ENCODE measurements at regions not wholly inside any gene's neighbourhood (a gene's known extent, or its start where the extent isn't known, plus 50 kb on each side); places are given as distances from the start of the nearest gene placed in this dataset.
"Not testable (repeated sequence)": the region's sequence is repeated elsewhere in the genome, so short reads cannot be mapped to it uniquely, and the experiment has no call there.

DNA sequence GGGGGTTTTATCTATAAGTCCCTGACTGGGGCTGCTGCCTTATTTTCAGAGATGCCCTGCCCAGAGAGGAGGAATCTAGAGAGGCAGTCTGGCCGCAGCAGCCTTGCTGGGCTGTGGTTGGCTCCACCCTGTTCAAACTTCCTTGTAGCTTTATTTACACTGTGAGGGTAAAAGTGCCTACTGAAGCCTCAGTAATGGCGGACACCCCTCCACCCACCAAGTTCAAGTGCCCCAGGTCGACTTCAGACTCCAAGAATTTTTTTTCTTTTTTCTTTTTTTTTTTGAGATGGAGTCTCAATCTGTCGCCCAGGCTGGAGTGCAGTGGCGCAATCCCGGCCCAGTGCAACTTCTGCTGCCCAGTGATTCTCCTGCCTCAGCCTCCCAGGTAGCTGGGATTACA is 137.3 kb upstream of the MTPN start:
- H2BK120ac ChIP-seq (ENCODE audit: low read depth, low read length); H3K4me1 ChIP-seq (ENCODE audit: control insufficient read depth, insufficient read depth, low read length); H3K9me3 ChIP-seq (ENCODE audit: control insufficient read depth, insufficient read depth, low read length); H3K4ac ChIP-seq (ENCODE audit: low read depth, low read length); H3K56ac ChIP-seq (ENCODE audit: extremely low read depth, insufficient read depth, low read length); H2BK5ac ChIP-seq (ENCODE audit: low read depth, low read length, poor library complexity, severe bottlenecking); H3K4me3 ChIP-seq (ENCODE audit: insufficient read depth, low read depth, low read length); ATAC-seq (ENCODE audit: low read depth); H3K9ac ChIP-seq (ENCODE audit: low read depth, low read length); H3K79me1 ChIP-seq (ENCODE audit: low read depth in 1 of 2, low read length in 2 of 2); H2BK20ac ChIP-seq (ENCODE audit: low read depth, low read length); H3K27ac ChIP-seq (ENCODE audit: insufficient read depth, low read length); H4K5ac ChIP-seq (ENCODE audit: low read depth, low read length); H3K27me3 ChIP-seq (ENCODE audit: control insufficient read depth, insufficient read depth, low read length); H2BK15ac ChIP-seq (ENCODE audit: low read depth, low read length); H2AK9ac ChIP-seq (replicated peaks; ENCODE audit: low read depth, low read length, poor library complexity); BruUV-seq (replicated peaks); DNase-seq; H3K4me2 ChIP-seq (ENCODE audit: low read depth, low read length); H3K9me1 ChIP-seq (ENCODE audit: insufficient read depth, low read length); H3K36me3 ChIP-seq (ENCODE audit: control insufficient read depth, insufficient read depth, low read length); intact Hi-C loops (cut with micrococcal nuclease); H2AK5ac ChIP-seq (ENCODE audit: low read depth, low read length); H4K20me1 ChIP-seq (ENCODE audit: insufficient read depth, low read length); H3K23ac ChIP-seq (ENCODE audit: low read depth, low read length); H2AFZ ChIP-seq (replicated peaks; ENCODE audit: low read length, poor library complexity); dilution Hi-C loops (cut with HindIII; ENCODE audit: low sequenced_read_pairs, unreplicated experiment); H3K14ac ChIP-seq (replicated peaks; ENCODE audit: low read depth, low read length); POLR2A ChIA-PET (ENCODE audit: unreplicated experiment); H4K8ac ChIP-seq (ENCODE audit: low read depth in 2 of 2, low read length in 2 of 2); H4K91ac ChIP-seq (ENCODE audit: insufficient read depth, low read depth, low read length); H3K18ac ChIP-seq (ENCODE audit: low read depth, low read length): not testable (repeated sequence)
- no CpG with 5 or more reads among the region's 6 CpGs for WGBS, 2 experiments (ENCODE audit: extremely low coverage in 2 of 2, insufficient read length in 1 of 2)
- in situ Hi-C loops (cut with MboI; ENCODE audit: low sequenced_read_pairs): loop anchor here (25.0 kb wide), 1 partner anchor 1498 kb away; no protein-coding TSS in a partner anchor
- CTCF ChIA-PET: interaction anchor here (1.3 to 2.0 kb wide), 2 partner anchors 12 to 41 kb away, joined by 3 to 6 read pairs; no protein-coding TSS in a partner anchor

- H3K4me1 ChIP-seq (ENCODE audit: control insufficient read depth, insufficient read depth, low read length); DNase-seq; dilution Hi-C loops (cut with HindIII; ENCODE audit: low sequenced_read_pairs, unreplicated experiment); H2BK5ac ChIP-seq (ENCODE audit: low read depth, low read length, poor library complexity, severe bottlenecking); ATAC-seq (ENCODE audit: low read depth); H3K14ac ChIP-seq (replicated peaks; ENCODE audit: low read depth, low read length); H2AK9ac ChIP-seq (replicated peaks; ENCODE audit: low read depth, low read length, poor library complexity); H3K9me3 ChIP-seq (ENCODE audit: control insufficient read depth, insufficient read depth, low read length); H3K79me1 ChIP-seq (ENCODE audit: low read depth in 1 of 2, low read length in 2 of 2); intact Hi-C loops (cut with micrococcal nuclease); H4K91ac ChIP-seq (ENCODE audit: insufficient read depth, low read depth, low read length); H2BK15ac ChIP-seq (ENCODE audit: low read depth, low read length); H3K23ac ChIP-seq (ENCODE audit: low read depth, low read length); H2BK120ac ChIP-seq (ENCODE audit: low read depth, low read length); H2AK5ac ChIP-seq (ENCODE audit: low read depth, low read length); H3K27me3 ChIP-seq (ENCODE audit: control insufficient read depth, insufficient read depth, low read length); H4K5ac ChIP-seq (ENCODE audit: low read depth, low read length); H4K8ac ChIP-seq (ENCODE audit: low read depth in 2 of 2, low read length in 2 of 2); H3K18ac ChIP-seq (ENCODE audit: low read depth, low read length); BruUV-seq (replicated peaks); H3K9me1 ChIP-seq (ENCODE audit: insufficient read depth, low read length); CTCF ChIA-PET; POLR2A ChIA-PET (ENCODE audit: unreplicated experiment); H3K4me2 ChIP-seq (ENCODE audit: low read depth, low read length); H3K4me3 ChIP-seq (ENCODE audit: insufficient read depth, low read depth, low read length); H3K36me3 ChIP-seq (ENCODE audit: control insufficient read depth, insufficient read depth, low read length); H3K9ac ChIP-seq (ENCODE audit: low read depth, low read length); H3K27ac ChIP-seq (ENCODE audit: insufficient read depth, low read length); H2BK20ac ChIP-seq (ENCODE audit: low read depth, low read length); H3K56ac ChIP-seq (ENCODE audit: extremely low read depth, insufficient read depth, low read length); H3K4ac ChIP-seq (ENCODE audit: low read depth, low read length); H4K20me1 ChIP-seq (ENCODE audit: insufficient read depth, low read length); H2AFZ ChIP-seq (replicated peaks; ENCODE audit: low read length, poor library complexity): not testable (repeated sequence)
- in situ Hi-C loops (cut with MboI; ENCODE audit: low sequenced_read_pairs): loop anchor here (25.0 kb wide), 1 partner anchor 1503 kb away; no protein-coding TSS in a partner anchor
- WGBS, 2 experiments (ENCODE audit: extremely low coverage in 2 of 2, insufficient read length in 1 of 2): no CpG with 5 or more reads among the region's 1 CpG
These were observed 131.9 kb upstream of the MTPN start for GRCh38 chr7:136109037-136109436.
